HG02763 (cell line): ENCODE measurements at regions not wholly inside any gene's neighbourhood (a gene's known extent, or its start where the extent isn't known, plus 50 kb on each side); places are given as distances from the start of the nearest gene placed in this dataset.
"Not testable (repeated sequence)": the region's sequence is repeated elsewhere in the genome, so short reads cannot be mapped to it uniquely, and the experiment has no call there.

ENCODE experiments used
- ATAC-seq: cut with Tn5 transposase; IDR thresholded peaks from one replicate; pipeline ENCODE4 v1.9.1; 2021; ENCODE audit warnings: mild to moderate bottlenecking, moderate library complexity; ENCODE audit not compliant: unreplicated experiment

- not testable (repeated sequence) for ATAC-seq
Observed at GRCh38 chr16:87038528-87038927, 278.7 kb downstream of the C16orf95 start.

DNA sequence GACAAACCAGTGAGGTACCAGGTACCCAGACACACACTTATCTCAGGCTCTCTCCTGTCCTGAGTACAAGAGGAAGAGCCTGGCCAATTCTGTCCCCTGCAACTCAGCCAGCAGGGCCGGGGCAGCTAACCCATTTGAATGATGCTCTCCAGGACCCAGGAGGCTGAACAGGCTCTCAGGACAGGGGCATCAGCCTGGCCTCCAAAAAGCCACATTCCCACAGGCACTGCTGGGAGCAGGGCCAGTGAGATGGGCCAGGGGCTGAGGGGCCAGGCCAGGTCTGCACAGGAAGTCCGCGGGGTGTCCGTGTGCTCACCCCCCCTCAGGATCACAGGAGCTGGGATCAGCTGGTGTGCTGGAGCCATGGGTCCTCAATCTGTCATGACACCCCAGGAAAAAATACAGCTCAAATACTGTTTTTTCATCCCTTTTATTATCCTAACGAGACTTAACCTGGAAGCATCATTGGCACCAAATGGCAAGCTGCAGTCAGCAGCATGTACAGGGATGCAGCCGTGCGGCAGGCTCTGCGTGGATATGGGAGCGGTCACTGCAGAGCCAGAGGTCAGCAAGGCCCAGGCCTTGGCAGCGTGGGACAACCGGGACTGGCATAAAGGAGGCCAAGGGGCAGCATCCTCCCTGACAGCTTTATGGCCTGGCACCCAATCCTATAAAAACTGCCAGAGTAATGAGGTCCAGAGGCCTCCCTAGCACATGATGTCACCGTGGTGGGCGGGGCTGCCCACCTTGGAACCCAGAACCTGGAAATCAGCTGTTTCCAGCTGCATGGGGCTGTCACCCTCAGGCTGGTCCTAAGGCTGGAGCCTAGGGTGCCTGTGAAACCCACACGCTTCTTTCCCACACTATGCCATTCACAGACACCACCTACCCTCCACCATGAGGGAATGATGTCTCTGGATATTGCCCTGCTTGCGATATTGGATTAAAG, 276.7 kb downstream of the C16orf95 start:
- no peak for ATAC-seq

- no peak for ATAC-seq
Observed at GRCh38 chr16:87041286-87041685, 275.9 kb downstream of the C16orf95 start.

GRCh38 chr16:87042551-87043230, 274.5 kb downstream of the C16orf95 start:
- ATAC-seq, result no peak

DNA sequence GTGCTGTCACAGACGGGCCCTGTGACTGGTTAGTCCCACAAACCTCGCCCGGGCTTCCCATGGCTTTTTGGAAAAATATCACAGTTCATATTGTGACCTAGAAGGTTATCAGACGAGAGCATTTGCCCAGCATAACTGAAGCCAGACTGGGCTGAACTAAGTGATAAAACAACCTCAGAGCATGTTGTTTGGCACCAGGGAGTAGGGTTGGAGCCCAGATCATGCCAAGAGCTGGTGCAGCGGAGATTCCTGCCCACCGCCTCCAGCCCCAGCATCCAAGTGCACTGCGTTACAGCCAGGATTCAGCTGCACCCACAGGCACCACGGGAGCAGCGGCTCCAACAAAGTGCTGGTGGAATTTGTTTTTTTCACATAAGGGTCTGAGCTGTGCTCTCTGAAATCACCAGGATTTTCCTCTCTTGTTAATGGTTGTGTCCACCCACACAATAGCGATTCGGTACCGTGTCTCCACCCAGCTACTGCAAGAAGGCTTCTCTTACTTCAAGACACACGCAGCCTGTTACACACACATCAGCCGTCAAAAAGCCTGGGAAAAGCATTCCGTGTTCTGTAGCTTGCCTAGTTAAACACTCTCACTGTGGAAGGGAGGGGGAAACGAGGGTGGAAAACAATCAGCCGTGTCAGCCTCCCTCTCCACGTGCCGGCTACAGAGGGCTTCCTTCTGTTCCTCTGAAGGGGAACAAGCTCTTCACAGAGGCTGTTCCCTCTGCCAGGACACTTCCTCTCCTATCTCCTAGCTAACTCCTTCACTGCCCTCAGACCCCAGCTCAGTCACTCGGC, 273.8 kb downstream of the C16orf95 start:
- ATAC-seq, result no peak

DNA sequence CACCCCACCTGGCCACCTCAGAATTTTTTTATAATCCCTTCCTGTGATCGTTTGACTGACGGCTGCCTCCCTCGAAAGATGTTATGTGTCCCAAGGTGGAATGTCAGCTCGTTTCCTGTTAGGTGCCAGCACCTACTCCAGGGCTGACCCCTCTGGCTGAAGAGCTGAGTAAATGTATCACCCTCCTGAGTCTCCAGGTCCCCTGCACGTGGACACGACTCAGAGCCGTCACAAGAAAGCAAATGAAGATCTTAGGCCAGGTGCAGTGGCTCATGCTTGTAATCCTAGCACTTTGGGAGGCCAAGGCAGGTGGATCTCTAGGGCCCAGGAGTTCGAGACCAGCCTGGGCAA, 273.2 kb downstream of the C16orf95 start:
- ATAC-seq, result no peak

DNA sequence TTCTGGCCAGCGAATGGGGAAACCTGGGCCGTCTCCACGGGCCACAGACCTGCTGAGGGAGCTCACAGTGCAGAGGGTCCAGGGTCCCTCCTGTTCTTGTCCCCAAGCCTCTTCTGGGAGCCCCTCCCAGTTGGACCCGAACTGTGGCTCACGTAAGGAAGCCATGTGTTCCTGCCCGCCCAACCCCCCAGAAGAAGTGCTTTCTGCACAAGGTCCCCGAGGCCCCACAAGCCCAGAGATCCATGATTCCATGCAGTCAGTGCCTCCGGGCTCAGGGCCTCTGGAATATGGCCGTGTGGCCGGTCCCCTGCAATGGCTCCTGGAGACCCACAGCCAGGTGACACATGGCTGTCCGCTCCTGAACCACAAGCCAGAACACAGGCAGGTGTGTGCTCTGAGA, 272.4 kb downstream of the C16orf95 start:
- ATAC-seq, result no peak

DNA sequence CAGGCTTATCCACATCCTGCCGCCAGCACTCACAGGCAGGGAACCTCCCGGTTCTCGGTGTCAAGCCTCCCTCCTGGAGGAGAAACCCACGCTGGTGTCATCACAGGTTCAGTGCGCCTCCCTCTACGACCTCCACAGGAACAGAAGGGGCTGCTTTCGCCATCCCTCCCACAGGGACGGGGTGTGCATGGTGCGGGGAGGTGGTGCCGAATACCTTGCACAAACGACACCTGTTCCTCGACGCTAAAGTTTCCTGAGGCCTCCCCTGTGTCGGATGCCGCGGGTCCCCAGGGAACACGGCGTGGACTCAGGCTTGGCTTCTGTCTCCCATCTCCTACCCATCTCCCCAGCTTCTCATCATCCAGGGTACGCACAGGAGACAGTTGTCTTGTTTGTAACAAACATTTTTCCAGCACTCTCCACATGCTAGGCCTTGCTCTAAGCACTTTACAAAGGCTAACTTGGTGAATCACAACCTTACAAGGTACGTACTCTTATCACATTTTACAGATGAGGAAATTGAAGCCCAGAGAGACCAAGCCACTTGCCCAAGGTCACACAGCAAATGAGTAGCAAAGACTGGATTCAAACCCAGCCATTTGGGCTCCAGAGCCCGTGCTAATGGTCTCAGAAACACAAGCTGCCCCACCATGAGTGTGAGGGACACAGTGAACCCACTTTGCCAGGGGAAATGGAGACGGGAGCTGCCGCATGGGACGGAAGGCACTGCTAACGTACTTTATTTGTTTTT, 271.6 kb downstream of the C16orf95 start:
- no peak for ATAC-seq

DNA sequence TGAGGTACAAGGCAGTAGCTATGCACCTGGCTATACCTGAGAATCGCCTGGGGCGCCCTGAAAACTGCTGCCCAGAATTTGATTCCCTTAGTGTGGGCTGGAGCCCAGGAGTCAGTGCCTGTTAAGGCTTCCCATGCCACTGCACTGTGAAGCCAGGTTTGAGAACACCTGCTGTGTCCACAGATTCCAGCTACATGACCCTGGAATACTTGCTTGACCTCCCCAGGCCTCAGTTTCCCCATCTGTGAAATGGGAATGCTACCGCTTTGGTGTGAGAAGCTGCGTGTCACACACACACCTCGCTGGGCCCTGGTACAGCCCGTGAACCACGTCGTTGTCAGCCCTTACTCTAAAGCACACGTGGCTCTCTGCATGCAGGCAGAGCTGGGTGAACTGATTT, 271.0 kb downstream of the C16orf95 start:
- no peak for ATAC-seq

DNA sequence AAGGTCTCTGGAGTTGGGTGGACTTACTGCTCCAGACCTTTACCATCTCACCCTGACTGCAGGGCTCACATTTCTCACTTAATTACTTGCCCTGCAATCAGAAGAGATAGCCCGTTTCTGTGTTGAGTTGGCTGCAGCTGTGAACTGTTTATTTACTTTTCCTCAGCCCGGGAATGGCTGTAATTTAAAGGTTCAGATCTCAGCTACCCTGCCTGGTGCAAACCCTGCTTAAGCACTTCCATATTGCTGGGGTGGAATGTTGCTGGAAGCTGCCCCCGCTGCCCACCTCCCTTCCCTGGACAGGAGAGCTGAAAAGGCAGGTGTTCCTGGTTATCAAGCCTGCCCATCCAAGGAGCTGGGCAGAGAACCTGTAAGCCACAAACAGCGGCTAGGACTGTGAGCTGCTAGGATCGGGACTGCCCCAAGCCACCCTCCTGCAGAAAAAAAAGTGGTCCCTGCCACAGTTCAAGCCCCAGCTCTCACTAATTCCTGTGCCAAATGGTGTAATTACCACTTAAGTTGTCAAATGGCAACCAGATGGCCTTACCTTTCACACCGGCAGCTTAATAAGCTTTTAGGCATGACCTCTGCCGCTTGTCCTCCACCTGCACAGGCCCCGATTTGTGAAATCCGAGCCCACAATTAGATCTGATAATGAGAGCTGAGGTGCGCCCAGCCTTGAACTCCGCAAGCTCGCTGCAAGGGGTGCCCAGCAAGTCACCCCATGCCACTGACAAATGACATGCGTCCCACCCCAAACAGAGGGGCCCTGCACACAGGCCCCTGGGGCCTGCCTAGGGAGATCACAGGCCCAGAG, 269.8 kb downstream of the C16orf95 start:
- no peak for ATAC-seq

DNA sequence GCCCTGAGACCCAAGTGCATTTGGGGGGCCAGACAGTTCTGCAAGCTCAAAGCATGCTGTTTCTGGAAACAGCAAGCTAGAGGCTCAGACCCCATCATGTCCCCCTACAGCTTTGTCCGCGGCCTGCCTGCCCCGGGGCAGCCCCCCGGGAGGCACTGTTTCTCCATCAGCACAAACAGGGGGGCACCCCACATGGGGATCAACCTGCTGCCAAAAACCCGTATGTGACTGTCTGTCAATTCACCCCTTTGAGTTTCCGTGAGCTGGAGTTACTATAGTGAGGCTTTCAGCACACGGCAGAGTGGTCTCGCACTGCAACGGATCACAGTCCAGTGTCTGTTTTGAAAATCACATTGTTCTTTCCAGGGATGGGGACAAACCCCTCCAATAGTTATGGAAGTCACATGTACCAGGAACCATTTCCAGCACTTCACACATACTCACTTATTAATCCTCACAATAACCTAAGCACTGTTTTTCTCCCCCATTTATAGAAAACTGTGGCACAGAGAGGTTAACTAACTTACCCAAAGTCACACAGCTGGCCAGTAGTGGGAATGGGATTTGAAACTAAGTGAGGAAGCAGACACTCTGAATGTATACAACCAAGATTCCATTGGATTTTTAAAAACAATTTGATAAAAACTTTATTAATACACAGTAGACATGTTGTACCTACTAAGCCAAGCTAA, 269.0 kb downstream of the C16orf95 start:
- no peak for ATAC-seq

DNA sequence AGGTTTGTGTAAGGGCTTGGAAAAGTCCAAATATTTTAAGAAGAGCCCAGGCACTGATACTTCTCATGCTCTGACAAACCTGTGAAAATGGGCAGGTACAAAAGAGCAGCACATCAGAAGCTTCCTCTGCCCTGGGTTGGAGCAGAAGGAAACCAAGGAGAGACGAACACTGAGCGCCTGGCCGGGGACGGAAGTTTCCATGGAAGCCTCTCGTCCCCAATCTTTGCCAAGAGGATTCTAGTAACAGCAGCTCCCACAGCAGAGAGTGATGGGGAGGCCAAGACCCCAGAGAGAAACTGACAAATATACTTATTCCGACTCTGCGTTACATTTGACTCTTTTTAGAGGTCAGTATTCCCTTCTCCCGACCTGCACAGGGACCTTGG, 268.5 kb downstream of the C16orf95 start:
- no peak for ATAC-seq

DNA sequence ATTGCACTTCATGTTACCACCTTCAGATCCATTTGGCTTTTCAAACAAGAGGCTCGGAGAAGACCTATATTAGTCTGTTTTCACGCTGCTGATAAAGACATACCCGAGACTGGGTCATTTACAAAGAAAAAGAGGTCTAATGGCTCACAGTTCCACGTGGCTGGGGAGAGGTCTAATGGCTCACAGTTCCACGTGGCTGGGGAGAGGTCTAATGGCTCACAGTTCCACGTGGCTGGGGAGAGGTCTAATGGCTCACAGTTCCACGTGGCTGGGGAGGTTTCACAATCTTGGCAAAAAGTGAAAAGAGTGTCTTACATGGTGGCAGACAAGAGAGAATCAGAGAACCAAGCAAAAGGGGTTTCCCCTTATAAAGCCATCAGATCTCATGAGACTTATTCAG, 268.0 kb downstream of the C16orf95 start:
- not testable (repeated sequence) for ATAC-seq

- ATAC-seq, result no peak
Observed at GRCh38 chr16:87050142-87050541, 267.1 kb downstream of the C16orf95 start.

GRCh38 chr16:87051526-87052320, 265.5 kb downstream of the C16orf95 start:
- ATAC-seq, result no peak

GRCh38 chr16:87052506-87052905, 264.7 kb downstream of the C16orf95 start:
- no peak for ATAC-seq

DNA sequence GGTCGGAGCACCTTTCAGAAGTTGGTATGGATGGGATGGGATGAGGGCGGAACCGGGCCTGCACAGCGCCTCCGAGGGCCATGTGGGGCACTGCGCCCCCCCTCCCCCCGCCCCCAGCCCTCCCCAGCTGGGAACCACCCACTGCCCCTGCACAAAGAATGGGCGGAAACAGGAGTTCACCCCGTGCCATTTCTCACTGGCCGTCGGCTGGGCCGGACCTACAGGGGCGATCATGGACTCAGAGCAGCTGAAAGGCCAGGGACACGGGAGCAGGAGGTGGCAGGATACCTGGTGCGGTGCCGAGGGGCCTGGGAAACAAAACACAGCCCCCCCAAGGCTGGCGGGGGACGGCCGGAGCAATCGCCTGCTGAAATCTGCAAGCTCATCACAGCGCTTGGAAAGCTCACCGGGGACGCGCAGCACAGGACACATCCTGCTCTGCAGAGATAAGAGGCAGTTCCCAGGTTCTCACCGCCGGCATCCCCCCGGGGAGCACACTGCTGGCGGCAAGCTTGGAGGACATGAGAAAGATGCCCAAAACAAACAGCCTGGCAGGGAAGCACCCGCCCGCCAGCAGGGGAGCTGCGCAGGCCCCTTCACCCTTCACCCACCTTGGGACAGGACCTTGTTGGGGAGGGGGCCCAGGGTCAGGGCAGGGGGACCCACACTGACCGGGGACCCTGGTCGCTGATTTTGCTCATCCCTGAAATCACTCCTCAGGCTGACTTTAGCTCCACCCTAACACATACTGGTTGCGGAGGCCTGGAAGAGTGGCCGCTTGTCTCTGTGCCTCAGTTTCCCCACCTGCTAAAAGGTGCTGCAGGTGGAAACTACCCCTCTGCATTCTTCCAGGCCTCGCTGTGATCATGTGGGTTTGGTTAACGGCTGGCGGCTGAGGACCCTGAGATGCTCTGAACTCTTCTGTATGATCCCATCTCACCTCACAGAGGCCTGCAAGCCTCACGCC, 263.9 kb downstream of the C16orf95 start:
- ATAC-seq, result no peak
